ENCODE measurements at regions not wholly inside any gene's neighbourhood (a gene's known extent, or its start where the extent isn't known, plus 50 kb on each side); places are given as distances from the start of the nearest gene placed in this dataset.

DNA sequence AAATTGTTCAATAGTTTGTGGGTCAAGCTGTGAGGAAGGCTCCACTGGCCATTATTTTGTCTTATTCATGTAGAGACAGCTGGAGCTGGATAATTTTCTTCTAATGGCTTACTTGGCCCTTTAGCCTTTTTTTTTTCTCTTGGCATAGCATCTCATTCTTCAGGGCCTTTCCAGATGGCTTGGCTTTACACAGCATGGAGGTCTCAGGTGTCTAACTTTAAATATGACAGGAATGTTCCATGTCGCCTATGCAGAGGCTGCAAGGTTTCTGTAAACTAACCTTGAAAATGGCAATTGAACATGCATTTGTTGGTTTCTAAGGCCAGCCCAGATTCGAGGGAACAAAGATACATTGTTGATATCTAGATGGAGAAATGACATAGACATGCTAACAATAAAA lies 247.9 kb upstream of the CNTN5 start:
- H3K4me3 ChIP-seq, result no peak overlapping the region
- no peaks in the 10 kb centered on the region for H3K36me3 ChIP-seq
- peaks cover 0 to 38% (median 20%) of the 10 kb centered on the region in 8 donors for H3K9me3 ChIP-seq
- TF ChIP-seq POLR2AphosphoS5 (IDR thresholded peaks at IDR 0.05) (no peak), POLR2A (IDR thresholded peaks at IDR 0.05) (no peak)
- TF ChIP-seq, protein P1, sequence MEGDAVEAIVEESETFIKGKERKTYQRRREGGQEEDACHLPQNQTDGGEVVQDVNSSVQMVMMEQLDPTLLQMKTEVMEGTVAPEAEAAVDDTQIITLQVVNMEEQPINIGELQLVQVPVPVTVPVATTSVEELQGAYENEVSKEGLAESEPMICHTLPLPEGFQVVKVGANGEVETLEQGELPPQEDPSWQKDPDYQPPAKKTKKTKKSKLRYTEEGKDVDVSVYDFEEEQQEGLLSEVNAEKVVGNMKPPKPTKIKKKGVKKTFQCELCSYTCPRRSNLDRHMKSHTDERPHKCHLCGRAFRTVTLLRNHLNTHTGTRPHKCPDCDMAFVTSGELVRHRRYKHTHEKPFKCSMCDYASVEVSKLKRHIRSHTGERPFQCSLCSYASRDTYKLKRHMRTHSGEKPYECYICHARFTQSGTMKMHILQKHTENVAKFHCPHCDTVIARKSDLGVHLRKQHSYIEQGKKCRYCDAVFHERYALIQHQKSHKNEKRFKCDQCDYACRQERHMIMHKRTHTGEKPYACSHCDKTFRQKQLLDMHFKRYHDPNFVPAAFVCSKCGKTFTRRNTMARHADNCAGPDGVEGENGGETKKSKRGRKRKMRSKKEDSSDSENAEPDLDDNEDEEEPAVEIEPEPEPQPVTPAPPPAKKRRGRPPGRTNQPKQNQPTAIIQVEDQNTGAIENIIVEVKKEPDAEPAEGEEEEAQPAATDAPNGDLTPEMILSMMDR (IDR thresholded peaks at IDR 0.05 in 8 of 11, conservative IDR thresholded peaks at IDR 0.05 in 3 of 11), result no peak
- H3K27me3 ChIP-seq (replicated peaks in 1 of 7), result no peaks in the 10 kb centered on the region
- no peaks in the 10 kb centered on the region for H3K4me1 ChIP-seq
- no peak for DNase-seq
- WGBS, 5 donors, result 65 to 80% (median 72%) methylated on average over 2 of the region's 2 CpGs
- intact Hi-C loops (cut with DNase I; ENCODE audit: low total_unique reads), result no loop called here
- no peak overlapping the region for H3K27ac ChIP-seq

DNA sequence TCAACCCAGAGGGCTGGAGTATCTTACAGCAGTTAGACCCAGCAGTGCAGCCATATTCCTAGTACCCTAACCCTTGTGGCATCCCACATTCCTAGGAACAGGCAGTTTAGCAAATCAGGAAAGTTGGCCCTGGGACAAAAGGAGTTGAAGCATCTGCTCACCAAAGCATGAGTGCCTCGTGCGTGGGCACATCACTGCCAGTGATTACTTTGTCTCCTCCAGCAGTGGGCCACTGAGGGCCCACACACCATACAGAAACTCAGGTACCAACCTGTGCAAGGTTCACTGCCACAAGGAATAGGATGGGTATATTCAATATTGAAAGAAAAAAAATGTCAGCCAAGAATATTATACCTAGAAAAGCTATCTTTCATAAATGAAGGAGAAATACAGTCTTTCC lies 227.5 kb upstream of the CNTN5 start:
- 65 to 93% (median 91%) methylated on average over 2 of the region's 2 CpGs for WGBS, 5 donors
- H3K4me3 ChIP-seq, result no peak overlapping the region
- no peaks in the 10 kb centered on the region for H3K36me3 ChIP-seq
- peaks cover 0 to 33% (median 21%) of the 10 kb centered on the region in 8 donors for H3K9me3 ChIP-seq
- TF ChIP-seq POLR2A (IDR thresholded peaks at IDR 0.05), result no peak
- TF ChIP-seq, protein P1 (IDR thresholded peaks at IDR 0.05 in 8 of 11, conservative IDR thresholded peaks at IDR 0.05 in 3 of 11), result no peak
- TF ChIP-seq POLR2AphosphoS5 (IDR thresholded peaks at IDR 0.05), result no peak
- intact Hi-C loops (cut with DNase I; ENCODE audit: low total_unique reads), result no loop called here
- H3K4me1 ChIP-seq, result no peaks in the 10 kb centered on the region
- no peak for DNase-seq
- no peak overlapping the region for H3K27ac ChIP-seq
- H3K27me3 ChIP-seq (replicated peaks in 1 of 7), result no peaks in the 10 kb centered on the region

DNA sequence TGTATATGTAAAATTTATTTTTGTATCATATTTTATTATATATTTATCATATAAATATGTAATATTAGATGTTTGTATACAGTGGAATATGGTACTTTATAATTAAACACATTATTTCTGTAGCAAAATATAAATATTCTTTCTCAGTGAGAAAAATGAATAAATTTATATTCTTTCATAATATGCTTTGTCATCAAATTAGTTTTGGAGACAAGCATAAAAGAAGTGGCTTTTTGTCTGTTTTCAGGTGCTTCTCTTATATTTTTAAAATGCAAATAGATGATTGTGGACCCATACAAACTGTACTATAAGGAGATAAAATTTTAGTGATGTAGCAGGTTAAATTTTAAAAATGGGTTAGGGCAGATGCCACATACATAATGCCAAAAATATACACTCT lies 222.4 kb upstream of the CNTN5 start:
- intact Hi-C loops (cut with DNase I; ENCODE audit: low total_unique reads), result no loop called here
- H3K27me3 ChIP-seq (replicated peaks in 1 of 7), result no peaks in the 10 kb centered on the region
- DNase-seq, result no peak
- H3K36me3 ChIP-seq, result no peaks in the 10 kb centered on the region
- TF ChIP-seq POLR2A (IDR thresholded peaks at IDR 0.05), result no peak
- TF ChIP-seq POLR2AphosphoS5 (IDR thresholded peaks at IDR 0.05), result no peak
- TF ChIP-seq, protein P1 (IDR thresholded peaks at IDR 0.05 in 8 of 11, conservative IDR thresholded peaks at IDR 0.05 in 3 of 11), result no peak
- no peak overlapping the region for H3K27ac ChIP-seq
- H3K4me1 ChIP-seq, result no peaks in the 10 kb centered on the region
- peaks cover 0 to 40% (median 29%) of the 10 kb centered on the region in 8 donors for H3K9me3 ChIP-seq
- no peak overlapping the region for H3K4me3 ChIP-seq

DNA sequence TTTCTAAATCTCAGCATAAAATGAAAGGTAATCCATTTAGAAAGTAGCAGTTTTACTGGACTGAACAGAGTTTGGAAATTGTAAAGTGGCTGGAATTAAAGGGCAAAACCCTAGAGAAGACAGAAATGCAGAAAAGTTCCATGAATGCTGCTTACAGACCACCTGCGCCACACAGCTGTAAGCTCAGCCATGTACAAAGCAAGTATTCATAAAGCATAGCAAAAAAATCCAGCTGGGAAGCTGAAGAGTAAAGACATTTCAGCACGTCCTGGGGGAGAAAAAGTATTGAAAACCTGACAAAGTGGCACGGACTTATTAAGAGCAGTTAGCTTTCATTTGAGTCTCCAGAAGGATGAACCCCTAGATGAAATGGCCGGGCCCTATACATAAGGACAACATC lies 220.1 kb upstream of the CNTN5 start:
- Histone ChIP-seq H3K4me3 (no peak overlapping the region), H3K4me1 (no peaks in the 10 kb centered on the region), H3K36me3 (no peaks in the 10 kb centered on the region), H3K27me3 (replicated peaks in 1 of 7) (no peaks in the 10 kb centered on the region), H3K9me3 (peaks cover 0 to 41% (median 24%) of the 10 kb centered on the region in 8 donors), H3K27ac (no peak overlapping the region)
- DNase-seq, result no peak
- no peak for TF ChIP-seq POLR2AphosphoS5 (IDR thresholded peaks at IDR 0.05)
- TF ChIP-seq, protein P1 (IDR thresholded peaks at IDR 0.05 in 8 of 11, conservative IDR thresholded peaks at IDR 0.05 in 3 of 11), result no peak
- TF ChIP-seq POLR2A (IDR thresholded peaks at IDR 0.05), result no peak
- 77 to 89% (median 80%) methylated on average over 4 of the region's 4 CpGs for WGBS, 5 donors
- intact Hi-C loops (cut with DNase I; ENCODE audit: low total_unique reads), result no loop called here
